Activated CD8-positive, alpha-beta memory T cell treated with anti-CD3 and anti-CD28 coated beads, Interleukin-2, amount 10 ng/mL, durations not matched to agents 7 days and 5 days (primary cell): ENCODE measurements at regions not wholly inside any gene's neighbourhood (a gene's known extent, or its start where the extent isn't known, plus 50 kb on each side); places are given as distances from the start of the nearest gene placed in this dataset.
"Not testable (repeated sequence)": the region's sequence is repeated elsewhere in the genome, so short reads cannot be mapped to it uniquely, and the experiment has no call there.

Experiments
- ATAC-seq: fragments of 150-1000 bp; cut with Tn5 transposase; one replicate; pipeline ENCODE4 v1.10.0; 2021; ENCODE audit warnings: moderate library complexity
- CTCF ChIA-PET: fragments of 350-600 bp; sonication (Branson Sonifier 250); formaldehyde crosslinking; loops from one replicate; lab custom pipeline; 2021; ENCODE audit warnings: antibody characterized with exemption; lab: Charles Lee
- DNase-seq: peaks from one replicate; pipeline ENCODE4 v3.0.0-alpha.2; 2020
- H3K27ac Mint-ChIP-seq: one replicate; pipeline ENCODE4 v1.8.0; 2021; ENCODE audit warnings: mild to moderate bottlenecking, mixed read lengths
- H3K27me3 Mint-ChIP-seq: one replicate; pipeline ENCODE4 v1.8.0; 2021; ENCODE audit warnings: mixed read lengths
- H3K36me3 Mint-ChIP-seq: one replicate; pipeline ENCODE4 v1.8.0; 2021; ENCODE audit warnings: mild to moderate bottlenecking, mixed read lengths
- H3K4me1 Mint-ChIP-seq: one replicate; pipeline ENCODE4 v1.8.0; 2021; ENCODE audit warnings: mixed read lengths
- H3K4me3 Mint-ChIP-seq: one replicate; pipeline ENCODE4 v1.8.0; 2021; ENCODE audit warnings: mild to moderate bottlenecking, moderate library complexity, mixed read lengths
- H3K9me3 Mint-ChIP-seq: one replicate; pipeline ENCODE4 v1.8.0; 2022; ENCODE audit warnings: low read depth, mixed read lengths

DNA sequence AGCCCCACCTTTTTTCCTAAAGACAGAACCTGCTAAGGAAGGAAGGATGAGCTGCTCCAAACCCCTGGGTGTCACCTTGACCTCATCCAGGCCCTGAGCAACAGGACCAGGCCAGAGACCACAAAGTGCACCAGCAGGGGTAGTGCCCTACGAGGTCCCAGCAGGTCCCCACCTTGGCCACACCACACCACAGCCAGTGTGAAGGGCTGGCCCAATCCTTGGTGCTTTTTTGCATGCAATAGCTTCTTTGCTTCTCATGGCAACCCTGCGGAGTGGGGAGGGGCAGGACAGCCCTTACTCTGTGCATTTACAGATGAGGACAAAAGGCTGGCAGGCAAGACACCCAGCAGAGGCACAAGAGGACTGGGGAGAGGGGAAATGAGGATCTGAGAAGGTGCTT, 352.6 kb downstream of the BCL11B start:
- Mint-ChIP-seq H3K9me3 (peaks cover 10% of the 10 kb centered on the region), H3K27me3 (peaks cover 6% of the 10 kb centered on the region), H3K36me3 (peaks cover 9% of the 10 kb centered on the region), H3K4me1 (no peaks in the 10 kb centered on the region), H3K27ac (no peak overlapping the region), H3K4me3 (no peak overlapping the region)
- DNase-seq (no peak), ATAC-seq (no peak)
- CTCF ChIA-PET, result interaction anchor here (2.7 kb wide), 1 partner anchor 13 kb away, joined by 6 read pairs; no protein-coding TSS in a partner anchor

DNA sequence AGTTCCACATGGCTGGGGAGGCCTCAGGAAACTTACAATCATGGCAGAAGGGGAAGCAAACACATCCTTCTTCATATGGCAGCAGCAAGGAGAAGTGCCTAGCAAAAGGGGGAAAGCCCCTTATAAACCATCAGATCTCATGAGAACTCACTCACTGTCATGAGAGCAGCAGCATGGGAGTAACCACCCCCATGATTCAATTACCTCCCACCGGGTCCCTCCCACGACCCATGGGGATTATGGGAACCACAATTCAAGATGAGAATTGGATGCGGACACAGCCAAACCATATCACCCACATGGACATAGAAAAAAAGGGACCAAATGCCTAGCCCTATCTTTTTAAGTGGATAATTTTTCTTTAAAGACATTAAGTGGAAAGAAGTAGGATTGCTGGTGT, 350.7 kb downstream of the BCL11B start:
- ATAC-seq, H3K36me3 Mint-ChIP-seq, CTCF ChIA-PET, H3K4me1 Mint-ChIP-seq, H3K27ac Mint-ChIP-seq, H3K4me3 Mint-ChIP-seq, H3K27me3 Mint-ChIP-seq, DNase-seq, H3K9me3 Mint-ChIP-seq: not testable (repeated sequence)

DNA sequence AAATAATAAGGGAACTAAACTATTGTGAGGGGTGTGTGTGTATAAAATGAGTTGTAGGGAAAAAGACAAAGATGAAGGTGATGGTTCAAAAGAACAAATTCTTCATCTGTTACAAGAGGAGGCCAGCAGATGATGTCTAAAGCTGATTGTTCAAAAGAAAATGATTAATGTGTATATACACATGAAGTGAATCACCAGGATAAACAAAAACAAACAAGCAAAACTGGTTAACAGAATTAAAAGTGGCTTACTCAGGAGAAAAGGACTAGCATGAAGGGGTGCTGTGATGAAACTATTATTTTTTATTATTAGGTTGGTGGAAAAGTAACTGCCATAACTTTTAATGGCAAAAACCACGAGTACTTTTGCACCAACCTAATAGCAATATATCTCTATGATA, 348.4 kb downstream of the BCL11B start:
- Mint-ChIP-seq H3K9me3 (peaks cover 10% of the 10 kb centered on the region), H3K36me3 (peaks cover 9% of the 10 kb centered on the region), H3K4me1 (no peaks in the 10 kb centered on the region), H3K4me3 (no peak overlapping the region), H3K27ac (no peak overlapping the region), H3K27me3 (peaks cover 6% of the 10 kb centered on the region)
- DNase-seq, result no peak
- CTCF ChIA-PET, result no interaction called here
- ATAC-seq, result no peak

DNA sequence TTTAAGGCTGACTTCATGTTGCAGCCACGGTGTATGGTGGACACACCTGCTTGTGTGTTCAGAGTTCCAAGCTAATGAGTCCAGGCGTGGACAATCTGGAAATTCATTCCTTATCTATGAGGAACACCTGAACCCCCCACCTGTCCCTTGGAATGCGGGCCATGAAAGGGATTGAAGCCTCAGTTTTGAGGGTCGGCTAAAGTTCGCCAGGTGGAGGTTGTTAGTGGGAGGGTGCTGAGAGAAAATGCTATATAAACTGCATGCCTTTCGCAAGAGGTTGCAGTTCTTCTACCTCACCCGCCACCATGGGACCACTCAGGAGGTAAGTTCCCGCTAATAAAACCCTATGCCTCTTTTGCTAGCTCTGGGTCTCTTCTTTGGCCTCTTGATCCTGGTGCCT, 348.0 kb downstream of the BCL11B start:
- ATAC-seq, result no peak
- Mint-ChIP-seq H3K4me3 (no peak overlapping the region), H3K36me3 (peaks cover 9% of the 10 kb centered on the region), H3K9me3 (peaks cover 10% of the 10 kb centered on the region), H3K27me3 (peaks cover 6% of the 10 kb centered on the region), H3K4me1 (no peaks in the 10 kb centered on the region), H3K27ac (no peak overlapping the region)
- CTCF ChIA-PET, result interaction anchor here (1.6 kb wide), 1 partner anchor 11 kb away, joined by 4 read pairs; no protein-coding TSS in a partner anchor
- DNase-seq, result no peak

DNA sequence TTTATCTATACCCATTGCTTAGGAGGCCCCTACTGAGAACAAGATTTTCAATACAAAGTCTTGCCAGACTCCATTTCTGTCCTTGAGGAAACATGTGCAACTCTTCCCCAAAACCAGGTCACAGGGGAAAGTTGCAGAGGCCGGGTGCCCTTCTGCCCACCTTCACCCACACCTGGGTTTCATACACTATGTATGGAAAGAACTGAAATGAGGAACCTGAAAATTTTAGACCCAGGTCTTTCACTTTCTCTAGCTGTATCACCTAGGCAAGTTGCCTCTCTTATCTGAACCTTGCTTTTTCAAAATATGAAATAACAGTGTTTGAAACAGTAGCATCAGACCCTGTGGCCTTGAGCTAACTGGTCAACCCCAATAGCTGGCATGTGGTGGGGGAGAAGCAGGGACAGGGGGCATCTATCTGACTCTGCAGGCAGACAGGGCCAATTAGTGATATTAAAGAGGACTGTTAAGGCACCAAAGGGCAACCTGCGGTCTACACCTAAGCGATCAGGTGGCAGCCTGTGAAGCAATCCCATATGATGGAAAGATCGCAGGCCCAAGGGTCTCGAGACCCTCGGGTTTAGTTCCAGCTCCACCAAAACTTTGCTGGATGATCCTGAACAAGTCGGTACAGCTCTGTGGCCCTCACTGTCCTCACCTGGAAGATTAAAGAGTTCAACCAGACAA, 346.5 kb downstream of the BCL11B start:
- ATAC-seq, result no peak
- peaks cover 6% of the 10 kb centered on the region for H3K27me3 Mint-ChIP-seq
- H3K9me3 Mint-ChIP-seq, result peaks cover 10% of the 10 kb centered on the region
- DNase-seq, result no peak
- no peak overlapping the region for H3K27ac Mint-ChIP-seq
- peaks cover 9% of the 10 kb centered on the region for H3K36me3 Mint-ChIP-seq
- CTCF ChIA-PET, result interaction anchor here (1.6 kb wide), 1 partner anchor 13 kb away, joined by 4 read pairs; no protein-coding TSS in a partner anchor
- no peaks in the 10 kb centered on the region for H3K4me1 Mint-ChIP-seq
- H3K4me3 Mint-ChIP-seq, result no peak overlapping the region

DNA sequence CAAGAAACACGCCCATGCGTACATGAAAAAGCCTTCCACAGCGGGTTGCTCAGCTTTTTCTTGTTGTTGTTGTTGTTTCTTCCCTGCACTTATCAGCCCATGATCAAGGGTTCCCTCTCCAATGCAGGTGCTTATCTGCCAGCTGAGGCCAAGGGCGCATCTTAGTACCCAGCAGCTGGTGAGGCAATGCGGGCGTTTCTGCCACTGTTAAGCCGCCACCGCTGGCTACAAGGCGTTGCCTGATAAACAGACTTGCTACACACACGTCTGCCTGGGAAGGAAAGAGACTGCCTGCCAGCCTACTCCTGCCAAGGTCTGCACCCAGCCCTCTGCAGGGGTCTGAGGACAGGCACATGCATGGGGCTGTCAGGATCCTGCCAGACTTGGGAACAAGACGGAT, 345.9 kb downstream of the BCL11B start:
- Mint-ChIP-seq H3K4me1 (peaks cover 4% of the 10 kb centered on the region), H3K4me3 (no peak overlapping the region), H3K36me3 (peaks cover 9% of the 10 kb centered on the region), H3K27ac (no peak overlapping the region), H3K27me3 (peaks cover 6% of the 10 kb centered on the region), H3K9me3 (peaks cover 10% of the 10 kb centered on the region)
- no peak for DNase-seq
- ATAC-seq, result no peak
- CTCF ChIA-PET, result no interaction called here

DNA sequence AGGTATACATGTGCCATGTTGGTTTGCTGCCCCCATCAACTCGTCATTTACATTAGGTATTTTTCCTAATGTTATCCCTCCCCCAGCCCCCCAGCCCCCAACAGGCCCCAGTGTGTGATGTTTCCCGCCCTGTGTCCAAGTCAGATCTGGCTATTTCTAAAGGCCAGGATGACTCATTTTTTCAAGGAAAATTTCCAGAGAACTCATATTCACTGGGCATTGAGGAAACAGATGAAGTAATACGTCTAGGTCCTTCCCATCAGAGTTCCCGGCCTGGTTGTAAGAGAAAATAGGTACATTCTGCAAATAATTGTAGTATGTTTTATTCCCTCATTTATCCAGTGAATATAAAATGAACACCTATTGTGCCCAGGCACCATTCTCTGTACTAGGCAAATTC, 345.2 kb downstream of the BCL11B start:
- Mint-ChIP-seq H3K4me3 (no peak overlapping the region), H3K36me3 (peaks cover 9% of the 10 kb centered on the region), H3K27ac (no peak overlapping the region), H3K27me3 (peaks cover 4% of the 10 kb centered on the region), H3K9me3 (peaks cover 10% of the 10 kb centered on the region), H3K4me1 (peaks cover 11% of the 10 kb centered on the region)
- ATAC-seq, result no peak
- no peak for DNase-seq
- CTCF ChIA-PET, result no interaction called here

DNA sequence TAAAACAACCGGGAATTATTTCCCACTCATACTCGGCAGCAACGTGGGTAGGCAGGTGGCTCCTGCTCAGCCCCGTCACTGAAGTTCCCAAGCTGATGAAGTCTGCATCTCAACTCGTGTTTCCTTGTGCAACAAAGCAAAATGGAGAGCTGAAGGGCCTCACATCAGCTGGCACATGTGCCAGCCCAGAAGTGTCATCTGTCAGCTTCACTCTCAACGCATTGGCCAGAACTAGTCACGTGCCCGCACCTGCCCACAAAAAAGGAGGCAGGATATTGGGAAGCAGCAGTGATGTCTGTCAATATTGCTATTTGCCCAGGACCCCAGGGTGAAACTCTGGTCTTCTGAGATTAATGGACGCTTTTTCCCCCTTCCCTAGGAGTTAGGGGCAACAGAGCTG, 344.0 kb downstream of the BCL11B start:
- peaks cover 22% of the 10 kb centered on the region for H3K4me1 Mint-ChIP-seq
- CTCF ChIA-PET, result interaction anchor here (0.7 to 0.8 kb wide), 2 partner anchors 12 to 15 kb away, joined by 3 read pairs; no protein-coding TSS in a partner anchor

DNA sequence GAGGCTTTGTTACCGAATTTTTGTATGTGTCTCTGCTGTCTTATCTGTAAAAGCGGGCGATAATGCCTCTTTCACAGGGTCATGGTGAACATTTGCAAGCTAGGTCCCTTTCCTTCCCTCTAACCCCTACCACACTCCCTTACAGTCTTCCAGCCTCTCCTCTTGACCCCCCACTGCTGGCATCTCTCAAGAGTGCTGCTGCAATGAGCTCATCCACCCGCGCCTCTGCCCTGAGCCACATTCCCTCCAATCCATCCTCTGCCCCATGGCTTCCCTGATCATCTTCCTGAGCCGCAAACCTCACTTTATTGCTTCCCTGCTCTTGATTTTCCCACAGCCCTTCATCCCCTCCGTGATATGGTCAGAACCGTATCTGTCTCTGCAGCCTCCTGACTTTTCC, 343.6 kb downstream of the BCL11B start:
- Mint-ChIP-seq H3K4me1 (peaks cover 27% of the 10 kb centered on the region), H3K27me3 (no peaks in the 10 kb centered on the region), H3K36me3 (no peaks in the 10 kb centered on the region), H3K4me3 (no peak overlapping the region), H3K9me3 (no peaks in the 10 kb centered on the region), H3K27ac (no peak overlapping the region)
- DNase-seq, result no peak
- CTCF ChIA-PET, result interaction anchor here (0.7 to 0.8 kb wide), 2 partner anchors 11 to 15 kb away, joined by 3 read pairs; no protein-coding TSS in a partner anchor
- ATAC-seq, result no peak

More for the DNA sequence above, 344.0 kb downstream of the BCL11B start:
- DNase-seq (no peak), ATAC-seq (no peak)
- no peak overlapping the region for H3K27ac Mint-ChIP-seq
- H3K36me3 Mint-ChIP-seq, result no peaks in the 10 kb centered on the region
- H3K4me3 Mint-ChIP-seq, result no peak overlapping the region
- H3K27me3 Mint-ChIP-seq, result no peaks in the 10 kb centered on the region
- no peaks in the 10 kb centered on the region for H3K9me3 Mint-ChIP-seq

DNA sequence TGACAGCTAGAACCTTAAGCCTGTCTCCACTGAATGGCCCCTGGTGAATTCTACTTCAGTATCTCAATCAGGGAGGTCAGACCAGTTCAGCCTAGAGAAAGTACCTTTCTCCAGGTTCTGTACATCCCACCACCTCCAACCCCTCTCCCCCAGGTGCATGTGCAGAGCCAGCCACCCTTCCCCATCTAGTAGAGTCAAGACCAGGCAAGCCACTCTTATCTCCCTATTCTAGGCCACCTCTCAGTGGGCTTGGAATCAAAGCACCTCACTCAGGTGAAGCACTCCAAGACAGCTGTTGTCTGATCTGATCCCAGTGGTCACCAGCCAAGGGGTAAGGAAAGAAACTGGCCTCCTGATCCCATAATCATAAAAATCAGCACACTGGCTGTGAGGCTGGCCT, 340.9 kb downstream of the BCL11B start:
- peak overlapping the region; percentile 85 for H3K27ac Mint-ChIP-seq
- ATAC-seq (no peak), DNase-seq (no peak)
- no peaks in the 10 kb centered on the region for H3K27me3 Mint-ChIP-seq
- no peak overlapping the region for H3K4me3 Mint-ChIP-seq
- CTCF ChIA-PET, result interaction anchor here (0.9 to 2.4 kb wide), 2 partner anchors 13 to 26 kb away, joined by 3 to 6 read pairs; no protein-coding TSS in a partner anchor
- H3K9me3 Mint-ChIP-seq, result no peaks in the 10 kb centered on the region
- H3K4me1 Mint-ChIP-seq, result peaks cover 41% of the 10 kb centered on the region
- H3K36me3 Mint-ChIP-seq, result peaks cover 2% of the 10 kb centered on the region

DNA sequence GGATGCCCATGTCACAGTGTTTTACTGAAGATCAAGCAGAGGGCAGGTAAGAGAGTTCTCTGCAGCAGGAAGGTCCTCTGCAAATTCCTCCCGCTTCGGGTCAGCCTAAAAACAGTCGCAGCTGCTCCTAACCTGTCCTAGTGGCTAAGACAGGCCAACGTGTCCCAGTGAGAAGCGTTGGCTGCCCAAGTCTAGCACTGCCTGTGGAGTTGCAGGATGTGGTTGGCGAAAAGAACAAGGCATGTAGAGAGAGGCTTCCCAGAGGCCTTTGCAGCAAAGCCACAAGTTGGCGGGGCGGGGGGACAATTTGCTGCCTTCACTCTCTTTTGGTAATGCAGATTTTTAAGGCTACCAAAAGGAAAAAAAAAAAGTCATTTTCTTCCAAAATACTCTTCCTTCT, 340.1 kb downstream of the BCL11B start:
- peak; percentile 90 for DNase-seq
- peak; percentile 96 for ATAC-seq
- Mint-ChIP-seq H3K4me1 (peaks cover 44% of the 10 kb centered on the region), H3K27ac (peak overlapping the region; percentile 85), H3K9me3 (no peaks in the 10 kb centered on the region), H3K36me3 (peaks cover 2% of the 10 kb centered on the region), H3K4me3 (peak overlapping the region; percentile 49), H3K27me3 (no peaks in the 10 kb centered on the region)
- CTCF ChIA-PET, result interaction anchor here (1.3 to 2.4 kb wide), 4 partner anchors 9 to 124 kb away, joined by 3 to 6 read pairs (median 3); no protein-coding TSS in a partner anchor

DNA sequence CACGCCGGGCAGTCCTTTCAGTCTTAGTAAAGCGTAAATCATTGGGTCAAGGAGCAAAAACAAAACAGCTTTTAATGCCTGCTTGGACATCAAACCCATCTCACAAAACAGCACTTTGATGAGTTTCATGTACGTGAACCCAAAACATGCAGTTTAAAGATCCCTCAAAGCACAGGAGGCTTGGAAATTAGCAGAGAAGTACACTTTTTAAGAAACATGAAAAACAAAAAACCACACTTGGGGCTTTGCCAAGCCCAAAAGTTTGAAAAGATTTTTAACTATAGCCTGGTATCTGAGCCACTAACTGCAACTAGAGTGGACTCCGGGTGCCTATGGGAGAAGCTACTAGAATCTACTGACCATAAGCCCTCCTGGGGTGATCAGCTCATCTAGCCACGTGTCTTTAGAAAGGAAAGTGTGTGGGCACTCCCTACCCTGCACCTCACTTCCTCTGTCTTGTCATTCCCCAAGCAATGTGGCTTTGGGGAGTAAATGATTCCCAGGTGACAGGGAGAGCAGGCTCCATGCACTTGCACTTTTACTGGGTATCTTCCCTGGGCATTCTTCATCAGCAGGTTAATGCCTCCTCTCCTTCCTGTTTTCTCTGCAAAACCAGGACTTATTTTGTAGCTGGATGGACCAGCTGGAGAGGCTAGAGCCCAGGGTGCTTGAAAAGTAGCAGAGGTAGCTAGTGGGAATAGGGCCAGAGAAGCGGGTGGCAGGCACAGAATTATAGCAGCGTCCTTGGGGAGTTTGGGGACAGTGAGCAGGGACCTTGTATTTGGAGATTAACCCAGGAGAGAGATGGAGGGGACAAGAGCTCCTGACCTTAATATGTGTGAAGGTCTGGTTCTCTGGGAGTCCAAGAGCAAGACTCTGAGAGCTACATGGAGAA, 339.3 kb downstream of the BCL11B start:
- peaks cover 47% of the 10 kb centered on the region for H3K4me1 Mint-ChIP-seq

DNA sequence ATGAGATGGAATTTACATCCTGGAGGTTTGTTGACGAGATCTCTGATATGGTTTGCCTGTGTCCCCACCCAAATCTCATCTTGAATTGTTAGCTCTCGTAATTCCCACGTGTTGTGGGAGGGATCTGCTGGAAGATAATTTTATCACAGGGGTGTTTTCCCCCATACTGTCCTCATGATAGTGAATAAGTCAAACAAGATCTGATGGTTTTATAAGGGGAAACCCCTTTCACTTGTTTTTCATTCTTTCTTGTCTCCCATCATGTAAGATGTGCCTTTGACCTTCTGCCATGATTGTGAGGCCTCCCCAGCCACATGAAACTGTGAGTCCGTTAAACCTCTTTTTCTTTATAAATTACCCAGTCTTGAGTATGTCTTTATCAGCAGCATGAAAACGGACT, 337.4 kb downstream of the BCL11B start:
- H3K4me1 Mint-ChIP-seq, result peaks cover 57% of the 10 kb centered on the region
- H3K27me3 Mint-ChIP-seq, H3K4me3 Mint-ChIP-seq, CTCF ChIA-PET, H3K27ac Mint-ChIP-seq, H3K36me3 Mint-ChIP-seq, ATAC-seq, DNase-seq, H3K9me3 Mint-ChIP-seq: not testable (repeated sequence)

More for the DNA sequence above, 339.3 kb downstream of the BCL11B start:
- CTCF ChIA-PET, result interaction anchor here (1.0 to 2.4 kb wide), 5 partner anchors 8 to 123 kb away, joined by 3 to 6 read pairs (median 3); no protein-coding TSS in a partner anchor
- no peaks in the 10 kb centered on the region for H3K27me3 Mint-ChIP-seq
- peak overlapping the region; percentile 49 for H3K4me3 Mint-ChIP-seq
- no peaks in the 10 kb centered on the region for H3K9me3 Mint-ChIP-seq
- peaks cover 2% of the 10 kb centered on the region for H3K36me3 Mint-ChIP-seq
- ATAC-seq, result no peak
- peak overlapping the region; percentile 85 for H3K27ac Mint-ChIP-seq
- DNase-seq, result no peak
